AG04450 (cell line): ENCODE measurements at regions not wholly inside any gene's neighbourhood (a gene's known extent, or its start where the extent isn't known, plus 50 kb on each side); places are given as distances from the start of the nearest gene placed in this dataset.

Experiments used
- CTCF ChIA-PET: fragments of 300-600, 350-600 bp; formaldehyde crosslinking; extraction: SDS; loops from one replicate; lab custom pipeline; 2022; ENCODE audit warnings: antibody characterized with exemption, inconsistent platforms; lab: Charles Lee
- POLR2A ChIA-PET: fragments of 350-600 bp; formaldehyde crosslinking; extraction: SDS; loops from one replicate; lab custom pipeline; 2021; ENCODE audit warnings: antibody characterized with exemption, inconsistent platforms; lab: Yijun Ruan, JAX
- DNase-seq: peaks from one replicate; pipeline ENCODE4 v3.0.0-alpha.2; 2011; ENCODE audit warnings: low read depth, low spot score
- H3K27ac ChIP-seq: one replicate; pipeline ENCODE4 v1.5.1; 2012; ENCODE audit warnings: low read depth, low read length, control low read depth
- H3K27me3 ChIP-seq: one replicate; pipeline ENCODE4 v1.6.0; 2012; ENCODE audit warnings: low read length; ENCODE audit not compliant: control insufficient read depth, insufficient read depth
- H3K4me3 ChIP-seq: 2 replicates; pipeline ENCODE4 v1.5.1; 2011; ENCODE audit warnings: mild to moderate bottlenecking, low read depth, low read length, control low read depth
- H3K9me3 ChIP-seq: 2 replicates; pipeline ENCODE4 v1.5.1; 2012; ENCODE audit warnings: low read length; ENCODE audit not compliant: control insufficient read depth, insufficient read depth
- TF ChIP-seq, protein P1 (sequence below): IDR thresholded peaks from 2 replicates; pipeline ENCODE4 v1.5.1; 2011; ENCODE audit warnings: low read depth, low read length, control low read depth, inconsistent platforms

GRCh38 chr15:77541421-77542181 is 91.1 kb downstream of the LINGO1 start:
- TF ChIP-seq, protein P1, sequence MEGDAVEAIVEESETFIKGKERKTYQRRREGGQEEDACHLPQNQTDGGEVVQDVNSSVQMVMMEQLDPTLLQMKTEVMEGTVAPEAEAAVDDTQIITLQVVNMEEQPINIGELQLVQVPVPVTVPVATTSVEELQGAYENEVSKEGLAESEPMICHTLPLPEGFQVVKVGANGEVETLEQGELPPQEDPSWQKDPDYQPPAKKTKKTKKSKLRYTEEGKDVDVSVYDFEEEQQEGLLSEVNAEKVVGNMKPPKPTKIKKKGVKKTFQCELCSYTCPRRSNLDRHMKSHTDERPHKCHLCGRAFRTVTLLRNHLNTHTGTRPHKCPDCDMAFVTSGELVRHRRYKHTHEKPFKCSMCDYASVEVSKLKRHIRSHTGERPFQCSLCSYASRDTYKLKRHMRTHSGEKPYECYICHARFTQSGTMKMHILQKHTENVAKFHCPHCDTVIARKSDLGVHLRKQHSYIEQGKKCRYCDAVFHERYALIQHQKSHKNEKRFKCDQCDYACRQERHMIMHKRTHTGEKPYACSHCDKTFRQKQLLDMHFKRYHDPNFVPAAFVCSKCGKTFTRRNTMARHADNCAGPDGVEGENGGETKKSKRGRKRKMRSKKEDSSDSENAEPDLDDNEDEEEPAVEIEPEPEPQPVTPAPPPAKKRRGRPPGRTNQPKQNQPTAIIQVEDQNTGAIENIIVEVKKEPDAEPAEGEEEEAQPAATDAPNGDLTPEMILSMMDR = no peak
- ChIA-PET POLR2A (no interaction called here), CTCF (interaction anchor here (0.5 to 4.5 kb wide), 10 partner anchors 8 to 1279 kb away, joined by 3 to 95 read pairs (median 25); no protein-coding TSS in a partner anchor)
- Histone ChIP-seq H3K27me3 (peaks cover 15% of the 10 kb centered on the region), H3K27ac (no peak overlapping the region), H3K4me3 (no peak overlapping the region), H3K9me3 (no peaks in the 10 kb centered on the region)
- no peak for DNase-seq

DNA sequence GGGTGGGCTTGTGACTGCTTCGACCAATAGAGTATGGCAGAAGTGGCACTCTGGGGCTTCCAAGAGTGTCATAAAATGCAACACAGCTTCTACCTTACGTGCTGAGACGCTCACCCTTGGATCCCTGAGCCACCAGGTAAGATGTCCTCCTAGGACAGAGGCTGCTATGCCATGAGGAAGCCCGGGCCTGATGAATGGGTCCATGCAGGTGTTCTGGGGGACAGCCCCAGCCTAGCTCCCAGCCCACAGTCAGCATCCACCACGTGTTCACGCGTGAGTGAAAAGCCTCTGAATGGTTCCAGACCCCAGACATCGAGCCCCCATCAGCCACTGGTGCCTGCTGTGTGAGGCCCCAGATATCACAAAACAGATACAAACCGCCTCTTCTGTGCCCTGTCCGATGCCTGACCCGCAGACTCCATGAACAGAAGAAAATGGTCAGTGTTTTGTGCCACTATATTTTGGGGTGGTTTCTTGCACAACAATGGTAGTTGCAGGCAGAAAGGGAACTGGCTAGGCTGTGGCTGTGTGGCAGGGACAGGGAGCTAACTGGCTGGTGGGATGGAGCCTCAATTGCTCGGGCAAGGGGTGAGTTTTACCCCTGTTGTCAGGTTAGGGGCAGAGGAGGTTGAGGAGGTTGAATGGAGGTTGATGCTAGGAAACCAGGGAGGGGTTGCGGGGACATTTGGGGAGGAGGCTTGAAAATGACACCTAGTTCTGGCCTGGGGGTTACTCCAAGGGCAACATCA is 92.2 kb downstream of the LINGO1 start:
- H3K27ac ChIP-seq = no peak overlapping the region
- H3K9me3 ChIP-seq = no peaks in the 10 kb centered on the region
- ChIA-PET CTCF (interaction anchor here (4.4 kb wide), 1 partner anchor 43 kb away, joined by 47 read pairs; no protein-coding TSS in a partner anchor), POLR2A (no interaction called here)
- no peak overlapping the region for H3K4me3 ChIP-seq
- TF ChIP-seq, protein P1 = no peak
- H3K27me3 ChIP-seq = peaks cover 21% of the 10 kb centered on the region
- DNase-seq = no peak

- ChIA-PET POLR2A (no interaction called here), CTCF (interaction anchor here (1.1 to 1.5 kb wide), 2 partner anchors 41 to 420 kb away, joined by 3 to 4 read pairs; no protein-coding TSS in a partner anchor)
- H3K9me3 ChIP-seq = no peaks in the 10 kb centered on the region
Observed at GRCh38 chr15:77538793-77539497, 93.8 kb downstream of the LINGO1 start.

GRCh38 chr15:77538027-77538451 is 94.7 kb downstream of the LINGO1 start:
- ChIA-PET CTCF (no interaction called here), POLR2A (no interaction called here)
- TF ChIP-seq, protein P1 = no peak
- Histone ChIP-seq H3K9me3 (no peaks in the 10 kb centered on the region), H3K4me3 (no peak overlapping the region), H3K27me3 (peaks cover 24% of the 10 kb centered on the region), H3K27ac (no peak overlapping the region)
- no peak for DNase-seq

More at GRCh38 chr15:77538793-77539497, 93.8 kb downstream of the LINGO1 start:
- TF ChIP-seq, protein P1 = no peak
- Histone ChIP-seq H3K27ac (no peak overlapping the region), H3K4me3 (no peak overlapping the region), H3K27me3 (peaks cover 21% of the 10 kb centered on the region)
- no peak for DNase-seq
